ENCODE measurements at regions not wholly inside any gene's neighbourhood (a gene's known extent, or its start where the extent isn't known, plus 50 kb on each side); places are given as distances from the start of the nearest gene placed in this dataset.

DNA sequence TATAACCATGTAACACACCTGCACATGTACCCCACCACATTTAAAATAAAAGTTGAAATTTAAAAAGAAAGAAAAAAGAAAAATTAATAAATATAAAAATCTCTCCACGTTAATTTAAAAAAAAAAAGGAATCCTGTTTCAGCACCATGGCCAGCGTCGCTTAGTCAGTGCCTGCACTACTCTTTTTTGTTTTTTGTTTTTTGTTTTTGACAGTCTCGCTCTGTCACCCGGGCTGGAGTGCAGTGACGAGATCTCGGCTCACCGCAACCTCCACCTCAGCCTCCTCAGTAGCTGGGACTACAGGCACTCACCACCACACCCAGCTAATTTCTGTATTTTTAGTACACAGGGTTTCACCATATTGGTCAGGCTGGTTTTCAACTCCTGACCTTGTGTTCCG, 835.9 kb downstream of the UQCRFS1 start:
- no TSS peak for BruUV-seq (replicated peaks)

DNA sequence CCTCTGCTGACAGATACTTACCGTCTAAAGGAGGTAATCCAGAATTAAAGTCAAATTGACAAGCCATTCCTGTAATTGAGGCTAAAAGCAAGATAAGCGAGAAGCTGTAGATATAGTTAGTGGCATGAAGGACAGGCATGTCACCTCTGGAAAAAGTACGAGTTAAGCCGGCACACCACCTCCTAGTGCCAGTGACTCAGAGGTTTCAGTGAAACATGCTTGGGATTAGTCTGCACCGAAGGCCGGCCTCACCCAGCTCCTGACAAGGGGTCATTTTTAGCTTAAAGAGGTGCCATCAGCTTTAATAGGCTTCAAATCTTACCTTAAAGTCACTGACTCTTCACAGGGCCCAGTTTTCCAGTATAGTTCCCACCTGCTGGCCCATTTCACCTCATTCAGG, 838.0 kb downstream of the UQCRFS1 start:
- Histone ChIP-seq H3K4me3 (ENCODE audit: low read depth, low read length, poor library complexity, severe bottlenecking) (no peak overlapping the region), H3K36me3 (ENCODE audit: insufficient read depth, low read length, poor library complexity, severe bottlenecking) (no peaks in the 10 kb centered on the region), H3K9me3 (ENCODE audit: low read depth, low read length, poor library complexity, severe bottlenecking) (peaks cover 12% of the 10 kb centered on the region), H3K4me1 (ENCODE audit: insufficient read depth, low read length, poor library complexity, severe bottlenecking) (no peaks in the 10 kb centered on the region), H3K27me3 (replicated peaks; ENCODE audit: insufficient read depth, low read depth, low read length, poor library complexity) (no peaks in the 10 kb centered on the region), H3K27ac (ENCODE audit: low read depth, low read length, poor library complexity, severe bottlenecking) (no peak overlapping the region)
- ChIA-PET CTCF (no interaction called here), POLR2A (ENCODE audit: low non-redundant PET) (no interaction called here)
- TF ChIP-seq, protein P1, sequence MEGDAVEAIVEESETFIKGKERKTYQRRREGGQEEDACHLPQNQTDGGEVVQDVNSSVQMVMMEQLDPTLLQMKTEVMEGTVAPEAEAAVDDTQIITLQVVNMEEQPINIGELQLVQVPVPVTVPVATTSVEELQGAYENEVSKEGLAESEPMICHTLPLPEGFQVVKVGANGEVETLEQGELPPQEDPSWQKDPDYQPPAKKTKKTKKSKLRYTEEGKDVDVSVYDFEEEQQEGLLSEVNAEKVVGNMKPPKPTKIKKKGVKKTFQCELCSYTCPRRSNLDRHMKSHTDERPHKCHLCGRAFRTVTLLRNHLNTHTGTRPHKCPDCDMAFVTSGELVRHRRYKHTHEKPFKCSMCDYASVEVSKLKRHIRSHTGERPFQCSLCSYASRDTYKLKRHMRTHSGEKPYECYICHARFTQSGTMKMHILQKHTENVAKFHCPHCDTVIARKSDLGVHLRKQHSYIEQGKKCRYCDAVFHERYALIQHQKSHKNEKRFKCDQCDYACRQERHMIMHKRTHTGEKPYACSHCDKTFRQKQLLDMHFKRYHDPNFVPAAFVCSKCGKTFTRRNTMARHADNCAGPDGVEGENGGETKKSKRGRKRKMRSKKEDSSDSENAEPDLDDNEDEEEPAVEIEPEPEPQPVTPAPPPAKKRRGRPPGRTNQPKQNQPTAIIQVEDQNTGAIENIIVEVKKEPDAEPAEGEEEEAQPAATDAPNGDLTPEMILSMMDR (conservative IDR thresholded peaks at IDR 0.05; ENCODE audit: low read depth, low read length): no peak
- no peak for TF ChIP-seq EZH2 (IDR thresholded peaks at IDR 0.05; ENCODE audit: borderline replicate concordance, low read depth, low read length, poor library complexity, severe bottlenecking)
- intact Hi-C loops (cut with micrococcal nuclease; ENCODE audit: unreplicated experiment): no loop called here
- no peak for DNase-seq (ENCODE audit: low spot score)
- BruUV-seq (replicated peaks): no TSS peak

More for the DNA sequence above, 835.9 kb downstream of the UQCRFS1 start:
- H3K4me3 ChIP-seq (ENCODE audit: low read depth, low read length, poor library complexity, severe bottlenecking): no peak overlapping the region
- H3K9me3 ChIP-seq (ENCODE audit: low read depth, low read length, poor library complexity, severe bottlenecking): peaks cover 7% of the 10 kb centered on the region
- no peak overlapping the region for H3K27ac ChIP-seq (ENCODE audit: low read depth, low read length, poor library complexity, severe bottlenecking)
- H3K36me3 ChIP-seq (ENCODE audit: insufficient read depth, low read length, poor library complexity, severe bottlenecking): no peaks in the 10 kb centered on the region
- DNase-seq (ENCODE audit: low spot score): no peak
- no peaks in the 10 kb centered on the region for H3K27me3 ChIP-seq (replicated peaks; ENCODE audit: insufficient read depth, low read depth, low read length, poor library complexity)
- TF ChIP-seq, protein P1 (conservative IDR thresholded peaks at IDR 0.05; ENCODE audit: low read depth, low read length): no peak
- no peak for TF ChIP-seq EZH2 (IDR thresholded peaks at IDR 0.05; ENCODE audit: borderline replicate concordance, low read depth, low read length, poor library complexity, severe bottlenecking)
- ChIA-PET POLR2A (ENCODE audit: low non-redundant PET) (no interaction called here), CTCF (no interaction called here)
- intact Hi-C loops (cut with micrococcal nuclease; ENCODE audit: unreplicated experiment): no loop called here
- no peaks in the 10 kb centered on the region for H3K4me1 ChIP-seq (ENCODE audit: insufficient read depth, low read length, poor library complexity, severe bottlenecking)

DNA sequence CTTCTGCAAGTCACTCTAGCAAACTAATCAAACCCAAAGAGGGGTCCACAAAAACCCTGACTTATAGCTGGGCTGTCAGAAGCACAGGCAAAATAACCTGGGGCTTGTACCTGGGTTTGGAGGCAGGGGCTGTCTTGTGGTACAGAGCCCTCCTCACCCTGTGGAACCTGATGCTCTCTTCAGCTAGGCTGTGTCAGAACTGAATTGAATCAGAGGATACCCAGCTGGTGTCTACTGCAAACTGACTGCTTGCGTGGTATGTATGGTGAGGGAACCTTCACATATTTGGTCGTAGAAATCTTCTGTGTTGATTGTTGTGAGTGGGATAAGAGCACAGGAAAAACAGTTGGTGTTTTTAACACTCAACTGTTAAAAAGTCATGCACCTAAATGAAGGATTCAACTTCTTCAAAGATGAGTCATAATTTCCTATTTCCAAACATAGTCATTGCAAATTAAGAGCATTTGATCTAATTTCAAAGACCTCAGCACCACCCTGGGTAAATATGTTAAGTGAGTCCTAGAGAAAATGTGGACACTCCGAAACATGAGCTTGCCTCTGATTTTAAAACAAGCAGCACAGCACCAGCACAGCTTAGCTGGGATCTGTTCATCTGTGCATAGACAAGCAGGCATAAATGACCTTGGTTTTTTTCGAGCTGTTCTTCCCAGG, 840.2 kb downstream of the UQCRFS1 start:
- CTCF ChIA-PET: no interaction called here

More for the DNA sequence above, 840.2 kb downstream of the UQCRFS1 start:
- no peak for DNase-seq (ENCODE audit: low spot score)
- intact Hi-C loops (cut with micrococcal nuclease; ENCODE audit: unreplicated experiment): no loop called here
- no peaks in the 10 kb centered on the region for H3K36me3 ChIP-seq (ENCODE audit: insufficient read depth, low read length, poor library complexity, severe bottlenecking)
- H3K27me3 ChIP-seq (replicated peaks; ENCODE audit: insufficient read depth, low read depth, low read length, poor library complexity): no peaks in the 10 kb centered on the region
- no TSS peak for BruUV-seq (replicated peaks)
- no peak overlapping the region for H3K27ac ChIP-seq (ENCODE audit: low read depth, low read length, poor library complexity, severe bottlenecking)
- peaks cover 5% of the 10 kb centered on the region for H3K9me3 ChIP-seq (ENCODE audit: low read depth, low read length, poor library complexity, severe bottlenecking)
- TF ChIP-seq, protein P1 (conservative IDR thresholded peaks at IDR 0.05; ENCODE audit: low read depth, low read length): no peak
- no peak for TF ChIP-seq EZH2 (IDR thresholded peaks at IDR 0.05; ENCODE audit: borderline replicate concordance, low read depth, low read length, poor library complexity, severe bottlenecking)
- no peaks in the 10 kb centered on the region for H3K4me1 ChIP-seq (ENCODE audit: insufficient read depth, low read length, poor library complexity, severe bottlenecking)
- no peak overlapping the region for H3K4me3 ChIP-seq (ENCODE audit: low read depth, low read length, poor library complexity, severe bottlenecking)
- POLR2A ChIA-PET (ENCODE audit: low non-redundant PET): no interaction called here
